A549 (cell line): ENCODE measurements at regions not wholly inside any gene's neighbourhood (a gene's known extent, or its start where the extent isn't known, plus 50 kb on each side); places are given as distances from the start of the nearest gene placed in this dataset.

Experiments
- MYC ChIP-seq: IDR thresholded peaks from 2 replicates; pipeline ENCODE4 v1.6.1; 2012; ENCODE audit warnings: mild to moderate bottlenecking, inconsistent platforms, low read length, improper control_type of control experiment, borderline replicate concordance
- RAD21 ChIP-seq, 2 experiments: fragments of >200 bp in 1 of 2; sonication (Bioruptor Twin) in 1 of 2; formaldehyde crosslinking in 1 of 2; IDR thresholded peaks in 1 of 2; conservative IDR thresholded peaks in 1 of 2; 2 replicates in 1 of 2; 3 replicates in 1 of 2; pipeline ENCODE4 v1.6.1; 2012 to 2018; ENCODE audit warnings: inconsistent platforms in 1 of 2

DNA sequence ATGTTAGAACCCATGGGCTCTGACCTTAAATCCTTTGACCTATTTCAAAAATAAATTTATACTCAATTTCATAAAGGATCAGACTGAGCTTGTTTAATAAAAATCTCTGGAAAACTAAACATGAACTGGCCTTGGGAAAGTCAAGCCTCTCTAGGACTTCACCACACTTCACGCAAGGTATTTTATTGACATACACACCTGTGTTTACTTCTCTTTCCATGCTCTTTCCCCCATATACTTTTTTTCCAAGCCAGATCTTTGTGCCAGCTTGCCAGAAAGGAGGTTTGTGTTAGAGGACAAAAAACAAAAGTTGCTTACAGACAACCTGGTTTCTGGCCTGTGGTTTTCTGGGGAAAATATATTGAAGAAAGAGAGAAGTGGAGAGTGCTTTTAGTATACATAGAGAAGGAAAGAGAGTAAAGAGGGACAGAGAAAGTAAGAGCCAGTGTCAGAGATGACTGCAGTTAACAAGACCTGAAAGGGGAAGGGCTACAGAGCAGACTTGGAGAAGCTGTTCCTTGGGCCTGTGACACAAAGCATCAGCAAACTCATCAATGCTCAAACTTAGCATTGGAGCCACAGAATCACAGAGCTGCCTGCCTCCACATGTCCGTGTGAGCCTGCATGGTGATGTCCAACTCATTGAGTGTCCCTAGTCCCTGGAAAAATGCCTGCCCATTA lies 77.3 kb upstream of the TMTC2 start:
- TF ChIP-seq RAD21 (conservative IDR thresholded peaks at IDR 0.05 in 1 of 2, IDR thresholded peaks at IDR 0.05 in 1 of 2), result no peak
- no peak for TF ChIP-seq MYC
